ENCODE measurements at regions not wholly inside any gene's neighbourhood (a gene's known extent, or its start where the extent isn't known, plus 50 kb on each side); places are given as distances from the start of the nearest gene placed in this dataset.

GRCh38 chr1:221076391-221076811, 197.2 kb downstream of the HLX start:
- TF ChIP-seq CTCF (conservative IDR thresholded peaks at IDR 0.05 in 1 of 2, IDR thresholded peaks at IDR 0.05 in 1 of 2; ENCODE audit: low read depth in 1 of 2, low read length in 2 of 2) (no peak), EZH2 (IDR thresholded peaks at IDR 0.05; ENCODE audit: low read length, missing control alignments) (no peak)
